OCI-LY7 (cell line): ENCODE measurements at regions not wholly inside any gene's neighbourhood (a gene's known extent, or its start where the extent isn't known, plus 50 kb on each side); places are given as distances from the start of the nearest gene placed in this dataset.
"Not testable (repeated sequence)": the region's sequence is repeated elsewhere in the genome, so short reads cannot be mapped to it uniquely, and the experiment has no call there.

Experiments
- EZH2phosphoT487 ChIP-seq: fragments of 200-600 bp; sonication (generic); IDR thresholded peaks from 2 replicates; pipeline ENCODE4 v1.6.1; 2018; ENCODE audit warnings: low read depth, borderline replicate concordance, mild to moderate bottlenecking, mixed run types, antibody characterized with exemption, low read length, moderate library complexity, mixed read lengths
- TF ChIP-seq, protein P1 (sequence below): fragments of 200-600 bp; sonication (generic); conservative IDR thresholded peaks from 2 replicates; pipeline ENCODE4 v1.5.1; 2014; ENCODE audit warnings: mild to moderate bottlenecking, antibody characterized with exemption, low read length, moderate library complexity, mixed read lengths

DNA sequence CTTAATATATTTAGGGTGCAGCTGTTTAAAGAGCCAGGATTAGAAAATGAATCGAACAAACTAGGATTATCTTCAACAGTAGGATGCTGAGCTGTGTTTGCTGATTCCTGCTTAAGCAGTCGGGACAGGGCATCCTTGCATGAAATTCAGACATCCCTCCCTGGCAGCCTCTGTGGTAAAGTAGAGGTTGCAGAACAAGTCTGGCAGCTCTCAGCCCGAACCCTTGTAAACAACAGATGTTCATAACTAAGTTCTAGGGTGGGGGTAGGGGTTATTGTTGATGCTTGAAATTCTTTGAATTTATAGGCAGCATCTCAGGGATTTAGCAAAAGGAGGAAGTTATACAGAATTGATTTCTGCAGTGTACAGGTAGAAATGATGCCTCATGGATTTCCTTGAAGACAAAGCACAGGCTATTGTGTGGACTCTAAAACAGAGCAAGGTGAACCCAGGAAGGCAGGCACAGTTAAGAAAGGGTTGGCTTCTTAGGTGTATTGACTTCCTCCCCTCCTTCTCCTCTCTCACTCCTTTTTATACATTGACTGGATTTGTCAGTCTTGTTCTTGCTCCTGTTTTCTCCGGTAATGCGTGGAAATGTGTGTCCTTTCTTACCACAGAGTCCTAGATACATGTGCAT, 114.7 kb downstream of the SRGAP2 start:
- TF ChIP-seq, protein P1, sequence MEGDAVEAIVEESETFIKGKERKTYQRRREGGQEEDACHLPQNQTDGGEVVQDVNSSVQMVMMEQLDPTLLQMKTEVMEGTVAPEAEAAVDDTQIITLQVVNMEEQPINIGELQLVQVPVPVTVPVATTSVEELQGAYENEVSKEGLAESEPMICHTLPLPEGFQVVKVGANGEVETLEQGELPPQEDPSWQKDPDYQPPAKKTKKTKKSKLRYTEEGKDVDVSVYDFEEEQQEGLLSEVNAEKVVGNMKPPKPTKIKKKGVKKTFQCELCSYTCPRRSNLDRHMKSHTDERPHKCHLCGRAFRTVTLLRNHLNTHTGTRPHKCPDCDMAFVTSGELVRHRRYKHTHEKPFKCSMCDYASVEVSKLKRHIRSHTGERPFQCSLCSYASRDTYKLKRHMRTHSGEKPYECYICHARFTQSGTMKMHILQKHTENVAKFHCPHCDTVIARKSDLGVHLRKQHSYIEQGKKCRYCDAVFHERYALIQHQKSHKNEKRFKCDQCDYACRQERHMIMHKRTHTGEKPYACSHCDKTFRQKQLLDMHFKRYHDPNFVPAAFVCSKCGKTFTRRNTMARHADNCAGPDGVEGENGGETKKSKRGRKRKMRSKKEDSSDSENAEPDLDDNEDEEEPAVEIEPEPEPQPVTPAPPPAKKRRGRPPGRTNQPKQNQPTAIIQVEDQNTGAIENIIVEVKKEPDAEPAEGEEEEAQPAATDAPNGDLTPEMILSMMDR = not testable (repeated sequence)
- TF ChIP-seq EZH2phosphoT487 = not testable (repeated sequence)
